Suprapubic skin (tissue), 3 donors: ENCODE measurements at regions not wholly inside any gene's neighbourhood (a gene's known extent, or its start where the extent isn't known, plus 50 kb on each side); places are given as distances from the start of the nearest gene placed in this dataset.
"Not testable (repeated sequence)": the region's sequence is repeated elsewhere in the genome, so short reads cannot be mapped to it uniquely, and the experiment has no call there.

Experiments used
- POLR2A ChIP-seq, 2 donors: fragments of 450-650 bp; IDR thresholded peaks; one replicate each; pipeline ENCODE4 v1.6.1; 2017; ENCODE audit warnings: antibody characterized with exemption in 2 of 2, mild to moderate bottlenecking in 2 of 2, moderate library complexity in 2 of 2
- TF ChIP-seq, protein P1 (sequence below), 2 donors: fragments of 200-600 bp in 1 of 2; fragments of 450-650 bp in 1 of 2; sonication (generic) in 1 of 2; IDR thresholded peaks; one replicate each; pipeline ENCODE4 v1.5.1; 2016 to 2019; ENCODE audit warnings: antibody characterized with exemption in 2 of 2, mild to moderate bottlenecking in 1 of 2, moderate library complexity in 1 of 2

DNA sequence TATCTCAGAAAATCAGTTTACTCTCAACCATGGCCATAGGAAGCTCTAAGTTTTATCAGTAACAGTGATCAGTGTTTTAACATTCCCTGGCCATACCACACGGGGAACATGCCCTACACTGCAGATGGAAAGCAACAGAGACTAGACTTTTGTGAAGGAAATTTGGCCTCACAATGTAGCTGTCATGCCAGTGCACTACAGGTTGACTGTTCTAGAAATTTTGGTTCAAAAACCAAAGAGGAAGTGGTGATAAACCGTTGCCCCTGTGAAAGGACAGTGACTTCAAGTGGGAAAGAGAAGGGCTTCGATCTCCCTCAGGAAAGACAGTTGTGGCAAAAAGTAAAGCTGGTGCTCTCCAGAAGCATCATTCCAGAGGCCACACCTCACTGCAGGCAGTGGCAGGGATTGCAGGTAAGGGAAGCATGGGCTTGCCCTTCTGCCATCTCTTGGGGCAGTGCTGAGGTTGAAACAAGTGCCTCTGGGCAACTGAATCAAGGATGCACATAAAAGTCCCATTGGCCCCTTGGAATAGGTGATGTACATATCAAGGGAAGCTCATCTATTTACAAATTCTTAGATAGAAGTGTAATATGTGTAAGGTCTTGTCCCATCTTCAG, 143.4 kb downstream of the PPIAL4A start:
- TF ChIP-seq, protein P1, sequence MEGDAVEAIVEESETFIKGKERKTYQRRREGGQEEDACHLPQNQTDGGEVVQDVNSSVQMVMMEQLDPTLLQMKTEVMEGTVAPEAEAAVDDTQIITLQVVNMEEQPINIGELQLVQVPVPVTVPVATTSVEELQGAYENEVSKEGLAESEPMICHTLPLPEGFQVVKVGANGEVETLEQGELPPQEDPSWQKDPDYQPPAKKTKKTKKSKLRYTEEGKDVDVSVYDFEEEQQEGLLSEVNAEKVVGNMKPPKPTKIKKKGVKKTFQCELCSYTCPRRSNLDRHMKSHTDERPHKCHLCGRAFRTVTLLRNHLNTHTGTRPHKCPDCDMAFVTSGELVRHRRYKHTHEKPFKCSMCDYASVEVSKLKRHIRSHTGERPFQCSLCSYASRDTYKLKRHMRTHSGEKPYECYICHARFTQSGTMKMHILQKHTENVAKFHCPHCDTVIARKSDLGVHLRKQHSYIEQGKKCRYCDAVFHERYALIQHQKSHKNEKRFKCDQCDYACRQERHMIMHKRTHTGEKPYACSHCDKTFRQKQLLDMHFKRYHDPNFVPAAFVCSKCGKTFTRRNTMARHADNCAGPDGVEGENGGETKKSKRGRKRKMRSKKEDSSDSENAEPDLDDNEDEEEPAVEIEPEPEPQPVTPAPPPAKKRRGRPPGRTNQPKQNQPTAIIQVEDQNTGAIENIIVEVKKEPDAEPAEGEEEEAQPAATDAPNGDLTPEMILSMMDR (IDR thresholded peaks at IDR 0.05), result not testable (repeated sequence)
- not testable (repeated sequence) for TF ChIP-seq POLR2A (IDR thresholded peaks at IDR 0.05)
